Epithelial cell of esophagus (primary cell): ENCODE measurements at regions not wholly inside any gene's neighbourhood (a gene's known extent, or its start where the extent isn't known, plus 50 kb on each side); places are given as distances from the start of the nearest gene placed in this dataset.

Source experiments
- DNase-seq: peaks from one replicate; pipeline ENCODE4 v3.0.0; 2010; ENCODE audit warnings: low read depth
- H3K4me3 ChIP-seq: 2 replicates; pipeline ENCODE4 v1.5.1; 2011; ENCODE audit warnings: mild to moderate bottlenecking, low read length, control low read depth
- CTCF ChIP-seq: IDR thresholded peaks from 2 replicates; pipeline ENCODE4 v1.5.1; 2011; ENCODE audit warnings: low read depth, mild to moderate bottlenecking, low read length, control low read depth, inconsistent platforms; ENCODE audit not compliant: insufficient read depth; ENCODE audit errors: missing control alignments

DNA sequence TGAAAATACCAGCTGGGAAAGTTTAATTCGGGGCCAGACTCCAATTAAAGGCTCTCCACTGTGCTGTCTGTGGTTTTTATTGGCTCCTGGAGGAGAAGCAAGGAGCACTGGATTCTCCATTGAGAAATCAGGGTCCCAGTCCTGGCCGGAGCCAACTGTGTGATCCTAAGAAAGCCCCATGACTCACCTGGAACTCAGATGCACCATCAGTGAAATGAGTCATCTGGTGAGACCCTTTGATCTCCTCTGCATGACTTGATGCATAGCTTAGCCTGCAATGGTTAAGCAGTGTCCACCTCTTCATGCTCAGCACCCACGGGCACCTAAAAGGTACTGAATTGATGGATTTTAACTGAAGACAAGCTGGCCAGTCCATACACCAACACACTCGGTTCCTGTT lies 119.2 kb upstream of the VCX3B start:
- no peak overlapping the region for H3K4me3 ChIP-seq
- DNase-seq = peak; percentile 84
- TF ChIP-seq CTCF = no peak

GRCh38 chrX:8346060-8346459 lies 118.6 kb upstream of the VCX3B start:
- no peak for TF ChIP-seq CTCF
- no peak overlapping the region for H3K4me3 ChIP-seq
- DNase-seq = peak; percentile 50

GRCh38 chrX:8346892-8347291 lies 117.7 kb upstream of the VCX3B start:
- no peak for DNase-seq
- TF ChIP-seq CTCF = no peak
- H3K4me3 ChIP-seq = no peak overlapping the region

GRCh38 chrX:8349816-8350544 lies 114.7 kb upstream of the VCX3B start:
- DNase-seq = no peak
- TF ChIP-seq CTCF = no peak

DNA sequence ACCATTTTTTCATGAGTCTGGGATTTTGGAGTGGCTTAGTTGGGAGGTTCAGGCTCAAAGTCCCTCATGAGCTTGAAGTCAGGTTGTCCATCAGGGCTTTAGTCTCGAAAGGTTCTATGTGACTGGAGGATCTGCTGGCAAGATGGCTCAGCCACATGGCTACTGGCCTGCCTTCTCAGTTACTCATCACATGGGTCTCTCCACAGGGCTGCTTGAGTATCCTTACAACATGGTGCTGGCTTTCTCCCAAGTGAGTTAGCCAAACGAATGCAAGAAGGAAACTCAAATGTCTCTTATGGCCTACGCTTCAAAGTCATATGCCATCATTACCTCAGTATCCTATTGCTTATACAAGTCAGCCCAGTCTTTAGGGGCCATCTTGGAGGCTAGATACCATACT lies 106.3 kb upstream of the VCX3B start:
- no peak overlapping the region for H3K4me3 ChIP-seq
- TF ChIP-seq CTCF = no peak
- DNase-seq = no peak

More at GRCh38 chrX:8349816-8350544, 114.7 kb upstream of the VCX3B start:
- no peak overlapping the region for H3K4me3 ChIP-seq

DNA sequence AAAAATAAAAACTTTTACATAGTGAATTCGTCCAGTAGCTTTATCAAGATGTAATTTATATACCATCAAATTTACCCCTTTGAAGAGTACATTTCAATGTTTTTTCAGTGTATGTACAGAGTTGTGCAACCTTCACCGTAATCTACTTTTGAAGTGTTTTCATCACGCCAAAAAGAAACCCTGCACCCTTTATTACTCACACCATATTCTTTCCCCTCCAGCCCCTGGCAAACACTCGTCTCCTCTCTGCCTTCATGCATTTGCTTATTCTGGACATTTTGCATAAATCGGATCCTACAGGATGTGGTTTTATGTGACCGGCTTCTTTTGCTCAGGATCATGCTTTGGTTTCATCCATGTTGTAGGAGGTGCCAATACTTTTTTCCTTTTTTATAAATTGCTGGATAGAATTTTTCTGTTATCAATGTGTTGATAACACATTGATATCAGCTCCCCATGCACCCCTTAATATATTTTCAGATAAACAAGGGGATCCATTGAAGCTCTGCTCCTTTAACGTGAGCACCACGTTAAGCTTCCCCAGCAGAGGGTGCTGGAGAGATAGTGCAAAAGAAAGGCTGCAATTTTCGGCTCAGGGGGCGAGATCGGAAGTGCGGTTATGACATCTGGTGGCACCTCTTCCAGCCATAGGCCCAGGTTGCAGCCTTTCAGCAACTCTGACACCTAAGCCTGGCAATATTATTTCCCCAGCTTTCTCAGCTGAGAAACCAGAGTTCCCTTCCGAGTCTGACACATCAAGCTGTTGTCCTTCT lies 100.1 kb upstream of the VCX3B start:
- DNase-seq = peak; percentile 29
- H3K4me3 ChIP-seq = no peak overlapping the region
- peak; percentile 60 for TF ChIP-seq CTCF
